ENCODE measurements at regions not wholly inside any gene's neighbourhood (a gene's known extent, or its start where the extent isn't known, plus 50 kb on each side); places are given as distances from the start of the nearest gene placed in this dataset.

GRCh38 chr10:91694170-91694794 is 61.4 kb upstream of the PPP1R3C start:
- H3K79me2 ChIP-seq (ENCODE audit: insufficient read depth, low read length): no peaks in the 10 kb centered on the region
- H4K20me1 ChIP-seq (ENCODE audit: insufficient read depth, low read length, poor library complexity, severe bottlenecking): no peaks in the 10 kb centered on the region
- no peak overlapping the region for H2AFZ ChIP-seq (ENCODE audit: low read length)
- no peak overlapping the region for H3K4me2 ChIP-seq (ENCODE audit: low read depth, low read length, poor library complexity, severe bottlenecking)
- H3K27me3 ChIP-seq (ENCODE audit: insufficient read depth, low read length, poor library complexity, severe bottlenecking): no peaks in the 10 kb centered on the region
- peaks cover 7% of the 10 kb centered on the region for H3K4me1 ChIP-seq (ENCODE audit: insufficient read depth, low read length, poor library complexity, severe bottlenecking)
- no peak overlapping the region for H3K9ac ChIP-seq (ENCODE audit: low read depth, low read length, poor library complexity, severe bottlenecking)
- H3K9me2 ChIP-seq (replicated peaks; ENCODE audit: low read depth, low read length): no peaks in the 10 kb centered on the region
- no peaks in the 10 kb centered on the region for H3K36me3 ChIP-seq (ENCODE audit: insufficient read depth, low read length)
- no peaks in the 10 kb centered on the region for H3K9me3 ChIP-seq (ENCODE audit: insufficient read depth, low read depth, low read length)
- H3K4me3 ChIP-seq (ENCODE audit: low read length, poor library complexity, severe bottlenecking): no peak overlapping the region
- TF ChIP-seq EZH2phosphoT487 (IDR thresholded peaks at IDR 0.05; ENCODE audit: borderline replicate concordance) (no peak), CTCF (conservative IDR thresholded peaks at IDR 0.05; ENCODE audit: low read length) (peak; percentile 94)
- no peaks in the 10 kb centered on the region for H3F3A ChIP-seq (ENCODE audit: low read depth)

- H3K4me3 ChIP-seq (ENCODE audit: low read length, poor library complexity, severe bottlenecking): no peak overlapping the region
- H3F3A ChIP-seq (ENCODE audit: low read depth): no peaks in the 10 kb centered on the region
- no peak overlapping the region for H3K9ac ChIP-seq (ENCODE audit: low read depth, low read length, poor library complexity, severe bottlenecking)
- H3K4me1 ChIP-seq (ENCODE audit: insufficient read depth, low read length, poor library complexity, severe bottlenecking): peaks cover 7% of the 10 kb centered on the region
- H2AFZ ChIP-seq (ENCODE audit: low read length): no peak overlapping the region
- H3K4me2 ChIP-seq (ENCODE audit: low read depth, low read length, poor library complexity, severe bottlenecking): no peak overlapping the region
- no peaks in the 10 kb centered on the region for H3K9me3 ChIP-seq (ENCODE audit: insufficient read depth, low read depth, low read length)
- H3K79me2 ChIP-seq (ENCODE audit: insufficient read depth, low read length): no peaks in the 10 kb centered on the region
- no peaks in the 10 kb centered on the region for H3K36me3 ChIP-seq (ENCODE audit: insufficient read depth, low read length)
- no peaks in the 10 kb centered on the region for H3K9me2 ChIP-seq (replicated peaks; ENCODE audit: low read depth, low read length)
- no peaks in the 10 kb centered on the region for H3K27me3 ChIP-seq (ENCODE audit: insufficient read depth, low read length, poor library complexity, severe bottlenecking)
- TF ChIP-seq CTCF (conservative IDR thresholded peaks at IDR 0.05; ENCODE audit: low read length) (no peak), EZH2phosphoT487 (IDR thresholded peaks at IDR 0.05; ENCODE audit: borderline replicate concordance) (no peak)
- no peaks in the 10 kb centered on the region for H4K20me1 ChIP-seq (ENCODE audit: insufficient read depth, low read length, poor library complexity, severe bottlenecking)
Measured at GRCh38 chr10:91691981-91692380, 59.1 kb upstream of the PPP1R3C start.

- Histone ChIP-seq H2AFZ (ENCODE audit: low read length) (no peak overlapping the region), H4K20me1 (ENCODE audit: insufficient read depth, low read length, poor library complexity, severe bottlenecking) (no peaks in the 10 kb centered on the region), H3K79me2 (ENCODE audit: insufficient read depth, low read length) (no peaks in the 10 kb centered on the region), H3K36me3 (ENCODE audit: insufficient read depth, low read length) (no peaks in the 10 kb centered on the region), H3K9me2 (replicated peaks; ENCODE audit: low read depth, low read length) (no peaks in the 10 kb centered on the region), H3K27me3 (ENCODE audit: insufficient read depth, low read length, poor library complexity, severe bottlenecking) (no peaks in the 10 kb centered on the region), H3K9ac (ENCODE audit: low read depth, low read length, poor library complexity, severe bottlenecking) (no peak overlapping the region), H3K4me1 (ENCODE audit: insufficient read depth, low read length, poor library complexity, severe bottlenecking) (peaks cover 7% of the 10 kb centered on the region), H3F3A (ENCODE audit: low read depth) (no peaks in the 10 kb centered on the region), H3K4me2 (ENCODE audit: low read depth, low read length, poor library complexity, severe bottlenecking) (no peak overlapping the region), H3K9me3 (ENCODE audit: insufficient read depth, low read depth, low read length) (no peaks in the 10 kb centered on the region), H3K4me3 (ENCODE audit: low read length, poor library complexity, severe bottlenecking) (no peak overlapping the region)
- TF ChIP-seq EZH2phosphoT487 (IDR thresholded peaks at IDR 0.05; ENCODE audit: borderline replicate concordance) (no peak), CTCF (conservative IDR thresholded peaks at IDR 0.05; ENCODE audit: low read length) (no peak)
Measured at GRCh38 chr10:91690996-91691676, 58.3 kb upstream of the PPP1R3C start.

All from Loucy (cell line).